Kidney epithelial cell (primary cell): ENCODE measurements at regions not wholly inside any gene's neighbourhood (a gene's known extent, or its start where the extent isn't known, plus 50 kb on each side); places are given as distances from the start of the nearest gene placed in this dataset.

Experiments used
- DNase-seq: peaks from one replicate; pipeline ENCODE4 v3.0.0-alpha.2; 2010; ENCODE audit warnings: low read depth
- H3K27me3 ChIP-seq: 2 replicates; pipeline ENCODE4 v1.6.0; 2011; ENCODE audit warnings: low read length; ENCODE audit not compliant: control insufficient read depth, insufficient read depth
- H3K36me3 ChIP-seq: 2 replicates; pipeline ENCODE4 v1.5.1; 2011; ENCODE audit warnings: low read length; ENCODE audit not compliant: control insufficient read depth, insufficient read depth
- H3K4me3 ChIP-seq: 2 replicates; pipeline ENCODE4 v1.5.1; 2011; ENCODE audit warnings: low read depth, mild to moderate bottlenecking, control low read depth, low read length
- CTCF ChIP-seq: IDR thresholded peaks from 2 replicates; pipeline ENCODE4 v1.5.1; 2011; ENCODE audit warnings: mild to moderate bottlenecking, moderate library complexity, low read length, control low read depth, inconsistent platforms; ENCODE audit not compliant: insufficient read depth, poor library complexity, severe bottlenecking

DNA sequence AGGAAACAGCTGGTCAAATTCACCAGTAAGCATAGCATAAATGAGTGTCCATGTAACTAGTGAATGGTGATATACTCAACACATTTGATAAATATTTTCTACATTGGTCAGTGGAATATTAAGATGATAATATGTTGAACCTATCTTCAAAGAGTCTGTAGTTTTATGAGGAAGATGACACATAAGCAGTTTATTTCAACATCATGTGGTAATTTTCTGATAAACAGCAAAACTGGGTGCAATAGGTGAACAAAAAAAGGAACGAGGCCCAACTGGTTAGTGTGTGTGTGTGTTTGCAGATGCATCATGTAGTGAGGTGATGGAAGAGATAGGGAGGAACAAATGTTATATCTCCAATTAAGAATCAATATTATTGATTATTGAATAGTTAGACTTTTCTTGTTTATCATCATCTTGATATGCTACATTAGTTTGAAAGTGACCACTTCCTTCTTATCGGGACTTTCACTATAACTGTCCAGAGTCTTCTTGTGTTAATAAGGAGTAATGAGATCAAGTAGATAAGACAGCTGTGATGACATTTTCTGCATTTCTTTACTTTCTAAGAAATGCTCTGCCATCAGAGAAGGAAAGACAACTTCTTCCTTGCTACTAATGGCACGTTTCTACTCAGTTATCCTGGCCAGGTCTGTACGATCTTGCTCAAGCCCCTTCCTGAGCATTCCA is 270.7 kb downstream of the ETS1 start:
- TF ChIP-seq CTCF: no peak
- Histone ChIP-seq H3K36me3 (no peaks in the 10 kb centered on the region), H3K4me3 (no peak overlapping the region), H3K27me3 (no peaks in the 10 kb centered on the region)
- DNase-seq: no peak

GRCh38 chr11:128315933-128316332 is 271.4 kb downstream of the ETS1 start:
- no peak for DNase-seq
- no peak for TF ChIP-seq CTCF
- Histone ChIP-seq H3K4me3 (no peak overlapping the region), H3K36me3 (no peaks in the 10 kb centered on the region), H3K27me3 (no peaks in the 10 kb centered on the region)

GRCh38 chr11:128313931-128314330 is 273.4 kb downstream of the ETS1 start:
- no peak for TF ChIP-seq CTCF
- no peak overlapping the region for H3K4me3 ChIP-seq
- no peak for DNase-seq
- no peaks in the 10 kb centered on the region for H3K27me3 ChIP-seq
- no peaks in the 10 kb centered on the region for H3K36me3 ChIP-seq

- no peak overlapping the region for H3K4me3 ChIP-seq
- DNase-seq: no peak
- TF ChIP-seq CTCF: no peak
- no peaks in the 10 kb centered on the region for H3K27me3 ChIP-seq
- no peaks in the 10 kb centered on the region for H3K36me3 ChIP-seq
Measured at GRCh38 chr11:128311742-128312719, 275.3 kb downstream of the ETS1 start.

DNA sequence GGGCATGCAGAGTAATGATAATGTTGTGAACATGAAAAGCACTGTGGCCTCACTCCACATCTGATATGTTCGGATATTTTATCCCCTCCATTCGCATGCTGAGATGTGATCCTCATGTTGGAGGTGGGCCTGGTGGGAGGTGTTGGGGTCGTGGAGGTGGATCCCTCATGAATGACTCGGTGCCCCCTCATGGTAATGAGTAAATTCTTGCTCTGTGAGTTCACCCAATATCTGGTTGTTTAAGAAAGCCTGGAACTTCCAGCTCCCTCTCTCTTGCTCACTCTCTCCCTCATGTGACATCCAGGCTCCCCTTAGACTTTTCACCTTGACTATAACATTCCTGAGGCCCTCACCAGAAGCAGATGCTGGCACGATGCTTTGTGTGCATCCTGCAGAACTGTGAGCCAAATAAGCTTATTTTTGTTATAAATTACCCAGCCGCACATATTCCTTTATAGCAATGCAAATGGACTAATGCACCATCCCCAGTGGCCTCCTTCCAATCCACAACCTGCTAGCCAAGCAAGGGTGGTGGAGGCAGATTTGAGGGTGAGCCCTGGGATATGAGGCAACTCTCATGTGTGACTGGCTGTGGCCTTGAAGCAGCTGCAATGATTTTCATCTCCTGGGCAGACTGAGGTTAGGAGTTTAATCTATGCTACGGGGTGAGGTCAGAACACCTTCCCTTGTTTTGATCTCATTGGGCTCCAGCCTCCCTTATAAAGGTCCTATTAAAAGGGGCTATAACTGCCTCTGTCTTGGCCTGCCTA is 276.5 kb downstream of the ETS1 start:
- no peak for TF ChIP-seq CTCF
- Histone ChIP-seq H3K36me3 (no peaks in the 10 kb centered on the region), H3K27me3 (no peaks in the 10 kb centered on the region), H3K4me3 (no peak overlapping the region)
- no peak for DNase-seq
